Activated CD4-positive, alpha-beta T cell treated with anti-CD3 and anti-CD28 coated beads for 1 hour (primary cell): ENCODE measurements at regions not wholly inside any gene's neighbourhood (a gene's known extent, or its start where the extent isn't known, plus 50 kb on each side); places are given as distances from the start of the nearest gene placed in this dataset.

Source experiments
- DNase-seq: peaks from one replicate; pipeline ENCODE4 v3.0.0-alpha.2; 2020

DNA sequence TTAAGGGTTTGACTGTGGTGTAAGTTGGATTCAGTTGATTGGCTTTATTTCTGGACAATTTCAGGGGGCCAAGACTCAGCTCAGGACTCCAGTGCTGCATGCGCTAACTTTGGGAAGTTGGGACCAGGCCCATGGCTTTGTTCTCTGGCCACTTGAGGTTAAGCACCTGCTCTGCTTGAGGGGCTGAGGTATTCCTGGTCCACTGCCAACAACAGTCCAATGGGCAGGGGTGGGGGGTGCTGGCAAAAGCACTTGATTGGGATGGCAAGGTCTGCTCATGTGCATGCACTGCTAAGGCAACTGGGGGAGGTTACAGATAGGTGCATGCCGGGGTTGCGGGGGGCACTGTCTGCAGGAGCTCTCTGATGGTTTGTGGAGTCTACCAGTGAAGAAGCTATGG, 52.6 kb upstream of the ASB17 start:
- no peak for DNase-seq

DNA sequence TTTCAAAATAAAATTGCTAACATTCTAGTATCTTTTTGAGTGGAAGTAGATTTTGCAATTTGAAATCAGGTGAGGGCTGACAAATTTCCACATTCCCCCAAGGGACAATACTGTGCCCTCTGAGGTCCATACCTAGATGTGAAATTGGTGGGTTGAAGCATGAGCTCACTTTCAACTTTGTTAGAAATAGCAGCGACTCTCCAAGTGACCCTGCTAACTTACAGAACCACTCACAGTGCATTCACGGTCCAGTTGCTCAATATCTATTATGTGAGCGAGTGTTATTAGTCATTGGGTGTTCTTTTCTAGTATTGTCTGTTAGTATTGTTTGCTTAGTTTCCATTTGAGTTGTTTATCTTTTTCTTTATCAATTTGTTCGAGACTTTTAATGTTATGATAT, 53.6 kb upstream of the ASB17 start:
- DNase-seq = no peak

DNA sequence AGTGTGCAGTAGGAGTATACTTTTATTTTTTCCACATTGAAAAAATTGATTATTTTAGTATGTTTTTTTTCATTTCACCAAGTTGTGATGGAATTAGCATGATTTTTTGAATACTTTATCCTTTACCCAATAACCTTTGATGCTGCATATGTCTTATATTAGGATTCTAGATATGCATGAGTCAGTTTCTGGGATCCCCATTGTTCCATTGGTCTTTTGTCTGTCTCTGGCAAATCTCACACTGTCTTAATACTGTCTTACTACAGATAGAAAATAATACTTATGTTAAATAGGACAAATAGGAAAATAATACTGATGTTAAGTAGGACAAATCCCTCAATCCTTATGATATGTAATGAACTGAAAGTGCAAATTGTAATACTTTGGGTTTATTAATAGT, 54.3 kb upstream of the ASB17 start:
- no peak for DNase-seq

DNA sequence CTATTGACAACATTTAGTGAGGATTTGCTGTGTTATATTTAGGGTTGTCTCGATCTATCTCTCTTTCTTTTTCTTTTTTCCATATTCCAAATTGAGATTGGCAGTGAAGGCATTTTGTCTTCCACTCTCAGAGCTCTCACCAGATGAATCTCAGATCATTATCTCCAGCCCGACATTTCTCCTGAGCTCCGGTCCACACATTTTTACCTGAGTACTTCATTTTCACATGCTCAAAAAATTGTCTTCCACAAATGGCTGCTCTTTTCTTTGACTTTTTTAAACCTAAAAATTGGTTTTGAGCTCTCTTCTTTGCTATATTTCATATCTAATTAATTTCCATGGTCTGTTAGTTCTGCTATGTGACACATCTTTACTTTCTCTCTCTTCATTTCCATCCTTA, 56.9 kb upstream of the ASB17 start:
- DNase-seq = no peak

DNA sequence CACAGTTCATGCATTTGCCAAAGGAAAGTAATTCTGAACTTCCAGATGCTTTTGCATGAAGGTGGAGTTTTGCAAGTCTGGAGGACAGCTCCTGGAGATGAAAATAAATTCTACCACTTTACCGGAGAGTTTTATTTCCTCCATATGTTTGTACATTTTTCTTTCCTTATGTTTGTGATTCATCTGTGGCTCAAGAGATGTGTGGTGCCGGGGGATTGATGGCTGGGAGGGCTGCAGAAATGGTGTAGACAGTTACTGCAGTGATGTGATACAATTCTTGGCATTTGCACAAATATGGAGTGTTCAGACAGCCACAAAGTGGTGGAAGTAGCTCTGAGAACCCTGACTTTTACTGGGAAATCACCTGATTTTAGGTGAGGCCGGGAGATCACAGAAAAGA, 58.5 kb upstream of the ASB17 start:
- no peak for DNase-seq

DNA sequence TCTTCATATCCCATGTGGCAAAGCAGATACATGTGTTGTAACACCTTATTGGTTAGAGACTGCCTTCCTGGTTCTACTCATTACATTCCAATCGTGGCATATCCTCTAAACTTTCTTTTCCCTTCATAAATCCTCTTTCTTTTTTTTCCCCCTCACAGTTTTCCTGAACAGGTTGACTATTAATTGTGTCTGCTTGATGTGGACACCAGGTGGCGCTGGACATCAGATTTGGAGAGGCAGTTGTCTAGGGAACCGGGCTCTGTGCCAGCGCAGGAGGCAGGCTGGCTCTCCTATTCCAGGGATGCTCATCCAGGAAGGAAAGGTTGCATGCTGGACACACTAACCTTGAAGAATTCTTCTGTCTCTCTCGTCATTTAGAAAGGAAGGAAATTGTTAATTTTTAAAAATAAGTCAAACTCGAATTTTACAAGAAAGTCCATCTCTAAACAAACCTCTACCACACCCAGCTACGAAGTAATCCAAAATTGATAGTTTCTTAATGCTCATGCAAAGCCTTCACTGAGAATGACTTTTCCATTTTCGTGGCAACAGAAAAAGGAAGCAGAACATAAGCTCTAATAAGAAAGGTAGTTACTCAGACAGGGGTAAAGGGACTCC, 59.4 kb upstream of the ASB17 start:
- DNase-seq = peak; percentile 48

DNA sequence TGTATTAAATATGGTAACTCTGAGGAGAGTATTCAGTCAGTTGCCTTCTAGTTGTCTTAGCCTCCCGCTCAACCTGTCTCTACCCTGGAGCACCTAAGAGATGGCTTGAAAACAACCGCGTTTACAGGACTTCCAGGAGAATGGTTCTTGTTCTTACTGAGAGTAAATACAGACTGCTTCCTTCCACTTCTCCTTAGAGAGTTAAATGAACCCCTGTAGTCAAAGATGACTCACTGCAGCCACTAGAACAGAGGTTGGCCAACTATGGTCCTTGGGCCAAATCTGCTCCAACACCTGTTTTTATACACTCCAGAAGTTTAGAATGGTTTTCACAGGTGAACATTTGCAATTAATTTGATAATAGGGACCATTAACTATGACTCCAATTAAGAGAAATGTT, 60.1 kb upstream of the ASB17 start:
- DNase-seq = no peak

DNA sequence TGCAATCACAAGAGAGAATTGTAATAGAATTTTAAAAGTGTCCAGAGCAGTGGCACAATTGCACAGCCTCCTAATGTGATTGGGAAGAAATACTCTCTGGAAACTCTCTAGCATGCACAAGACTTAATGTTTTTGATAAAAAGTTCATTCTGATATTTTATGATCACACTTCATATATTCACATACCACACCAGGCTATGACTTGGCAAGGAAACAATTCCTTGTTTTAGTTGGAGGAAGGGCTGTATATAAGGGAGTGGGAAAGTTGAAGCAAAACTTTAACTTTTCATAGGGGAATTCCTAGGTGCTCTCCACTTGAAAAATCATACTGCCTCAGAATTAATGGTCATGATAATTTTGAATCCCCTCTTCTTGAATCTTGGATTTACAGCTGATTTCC, 61.5 kb upstream of the ASB17 start:
- DNase-seq = no peak

DNA sequence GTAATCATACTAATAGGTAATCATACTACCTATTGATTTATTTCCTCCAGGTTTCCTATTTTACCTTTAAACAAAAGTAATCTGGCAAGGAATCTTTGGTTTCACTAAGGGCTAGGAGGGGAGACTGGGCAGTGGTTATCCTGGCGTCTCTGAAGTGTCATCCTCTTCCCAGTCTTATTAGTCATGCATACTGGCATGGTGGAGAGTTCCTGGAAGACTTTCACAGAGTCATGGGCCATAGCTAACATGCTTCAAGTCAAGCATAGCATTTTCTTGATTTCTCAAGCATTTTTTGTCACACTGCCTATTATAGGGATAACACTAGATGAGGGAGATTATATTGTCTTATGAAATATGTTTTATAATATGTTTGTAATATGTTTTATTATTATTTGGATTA, 64.0 kb upstream of the ASB17 start:
- DNase-seq = no peak

DNA sequence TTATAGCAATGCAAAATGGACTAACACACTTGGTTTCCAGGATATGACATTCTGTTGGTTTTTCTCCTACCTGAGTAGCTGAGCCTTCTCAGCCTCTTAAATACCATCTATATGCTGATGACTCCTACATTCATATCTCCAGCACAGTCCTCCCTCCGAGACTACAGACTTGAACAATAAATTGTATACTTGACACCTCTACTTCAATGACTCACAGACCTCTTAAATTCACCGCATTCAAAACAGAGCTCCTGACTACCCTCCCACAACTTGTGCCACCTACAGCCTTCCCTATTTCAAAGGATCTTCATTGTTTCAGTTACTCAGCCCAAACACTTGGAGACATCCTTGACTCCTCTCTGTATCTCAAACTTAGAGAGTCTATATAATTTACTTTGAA, 66.8 kb upstream of the ASB17 start:
- DNase-seq = no peak

DNA sequence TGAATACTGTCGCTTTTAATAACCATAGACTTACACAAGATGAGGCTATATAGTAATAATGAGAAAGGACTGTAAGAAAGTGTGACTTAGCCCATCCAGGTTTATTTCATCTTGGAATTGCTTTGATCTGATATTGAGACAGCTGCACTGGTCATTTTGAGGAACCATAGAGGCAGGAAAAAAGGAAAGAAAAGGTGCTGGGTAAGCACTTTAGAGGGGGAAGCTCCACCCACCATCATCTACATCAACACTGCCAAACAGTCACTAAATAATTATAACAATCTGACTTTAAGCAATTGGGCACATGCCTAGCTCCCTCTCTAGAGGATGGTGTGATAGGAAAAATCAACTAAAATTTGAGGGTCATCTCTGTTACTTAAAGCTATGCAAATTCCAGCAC, 70.6 kb upstream of the ST6GALNAC3 start:
- no peak for DNase-seq

DNA sequence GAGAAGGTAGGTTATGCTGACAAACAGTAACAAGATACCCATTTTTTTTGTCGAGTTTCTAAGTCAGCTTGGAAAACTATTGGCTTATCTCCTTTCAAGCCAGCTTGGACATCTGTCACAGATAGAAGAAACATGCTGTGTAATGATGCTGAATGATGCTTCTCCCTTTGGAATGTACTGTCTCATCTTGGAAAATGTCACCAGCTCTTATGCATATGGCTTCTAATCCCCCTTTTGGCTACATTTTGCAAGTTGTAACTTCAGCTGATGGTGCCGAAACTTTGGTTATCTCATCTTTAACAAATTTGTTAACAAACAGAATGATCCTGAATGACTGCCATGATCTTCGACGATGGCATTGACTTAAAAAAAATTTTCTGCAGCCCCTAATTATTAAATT, 68.8 kb upstream of the ST6GALNAC3 start:
- DNase-seq = no peak

DNA sequence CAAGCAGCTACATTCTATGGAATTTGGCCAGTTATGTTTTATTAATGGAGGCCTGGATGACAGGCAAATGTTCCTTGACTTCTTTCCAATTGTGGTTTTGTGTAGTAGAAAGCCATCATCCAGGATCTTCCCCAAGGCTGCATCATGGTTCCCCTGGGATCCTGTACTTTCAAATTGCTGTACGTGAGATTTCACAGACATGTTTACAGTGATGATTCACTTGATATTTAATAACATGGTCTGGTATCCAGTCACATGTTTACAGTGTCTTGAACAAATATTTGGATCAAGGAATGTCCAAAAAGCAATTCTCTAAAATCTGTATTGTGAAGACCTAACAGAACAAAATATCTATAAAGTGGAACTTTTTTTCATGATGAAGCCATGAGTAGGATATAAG, 68.3 kb upstream of the ST6GALNAC3 start:
- no peak for DNase-seq

DNA sequence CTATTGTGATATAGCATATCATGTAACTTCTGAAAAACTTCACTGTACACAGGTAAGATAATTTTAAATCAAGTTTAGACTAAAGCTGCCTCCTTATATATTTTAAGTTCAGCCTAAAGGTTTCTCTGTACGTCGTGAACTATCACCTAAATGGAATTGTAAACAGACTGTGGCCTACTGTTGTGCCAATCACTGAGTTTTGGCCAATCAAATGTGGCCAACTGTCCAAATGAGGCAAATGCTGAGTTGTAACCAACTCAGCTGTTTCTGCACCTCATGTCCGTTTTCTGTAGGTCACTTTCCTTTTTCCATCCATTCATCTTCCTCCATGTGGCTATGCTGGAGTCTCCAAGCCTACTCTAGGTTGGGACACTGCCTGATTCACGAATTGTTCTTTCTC, 63.7 kb upstream of the ST6GALNAC3 start:
- no peak for DNase-seq

DNA sequence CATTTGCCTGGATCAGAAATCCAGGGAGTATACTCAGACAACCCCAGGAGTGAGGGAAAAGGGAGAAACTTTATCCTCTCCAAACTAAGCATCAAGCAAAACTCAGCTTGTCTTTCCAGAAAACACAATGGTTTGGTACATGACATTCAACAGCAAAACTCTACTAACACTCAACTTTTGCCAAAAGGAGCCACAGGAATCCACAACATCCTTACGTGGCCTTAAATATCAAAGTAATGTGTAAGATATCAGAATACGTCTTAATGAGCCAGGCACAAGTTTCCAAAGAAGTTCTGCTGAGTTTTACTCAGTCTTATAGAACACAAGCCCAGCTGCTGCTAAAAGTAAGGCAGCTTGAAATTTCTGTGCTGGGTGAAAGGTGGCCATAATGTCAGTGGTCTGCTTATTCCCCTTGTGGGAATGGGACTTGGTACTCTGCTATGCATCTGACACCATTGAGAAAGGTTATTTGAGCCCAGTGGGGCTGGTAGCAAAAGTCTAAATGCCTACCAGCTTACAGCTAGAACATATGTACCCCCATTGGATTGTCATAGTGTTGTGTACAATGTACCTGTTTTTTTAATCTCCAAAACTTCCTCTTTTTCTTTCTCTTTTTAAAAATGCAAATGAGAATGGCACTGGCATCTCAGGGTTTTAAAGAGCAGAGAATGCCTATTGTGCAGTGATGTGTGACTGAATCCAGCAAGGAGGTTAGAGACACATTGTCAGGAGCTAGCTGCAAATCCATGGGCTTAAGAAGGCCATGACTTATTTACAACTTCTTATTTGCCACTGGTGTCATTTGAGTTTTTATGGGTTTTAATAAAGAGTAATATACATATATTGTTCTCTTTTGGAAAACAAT, 62.0 kb upstream of the ST6GALNAC3 start:
- no peak for DNase-seq

DNA sequence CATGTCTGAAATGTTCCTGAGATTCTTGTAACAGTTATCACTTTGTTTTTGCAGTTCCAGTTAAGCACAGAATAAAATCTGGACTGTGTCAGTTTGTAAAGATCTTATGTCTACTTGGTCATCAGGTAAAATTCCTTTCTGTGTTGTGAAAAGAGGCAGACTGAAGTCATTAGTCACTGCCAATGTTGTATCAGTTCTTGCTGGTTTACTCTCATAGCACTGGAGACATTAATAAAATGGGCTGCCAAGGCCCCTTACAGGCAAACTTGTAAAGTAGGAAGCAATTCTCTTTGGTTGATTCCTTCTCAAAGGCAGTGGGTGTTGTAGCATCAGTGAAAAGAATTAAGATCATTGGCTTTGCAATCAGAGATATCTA, 61.4 kb upstream of the ST6GALNAC3 start:
- no peak for DNase-seq

DNA sequence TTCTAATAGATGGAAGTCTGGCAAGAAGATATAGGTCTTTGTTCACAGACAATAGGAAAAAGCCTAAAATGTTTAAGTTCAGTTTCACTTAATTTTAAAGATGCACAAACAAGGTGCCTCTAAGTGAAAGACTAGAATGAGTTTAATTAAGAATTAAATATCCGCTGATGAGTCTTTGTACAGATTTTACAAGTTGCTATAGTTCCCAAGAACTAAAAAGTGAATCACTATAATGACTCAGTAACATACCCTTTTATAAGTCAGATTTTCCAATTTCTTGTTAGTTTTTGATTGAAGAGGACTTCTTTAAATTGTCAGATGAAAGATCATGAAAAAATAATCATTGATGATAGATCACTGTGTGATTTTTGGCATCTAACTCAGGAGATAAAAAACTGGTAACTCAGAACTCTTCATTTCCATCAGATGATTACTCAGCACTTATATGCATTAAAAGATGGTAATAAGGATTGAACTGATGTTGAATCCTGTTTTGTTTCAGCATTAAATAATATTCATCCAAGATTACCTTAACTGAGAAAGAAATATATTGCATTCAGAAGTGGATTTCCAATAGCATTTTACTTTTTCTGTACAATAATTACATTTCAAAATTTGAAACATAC, 59.0 kb upstream of the ST6GALNAC3 start:
- DNase-seq = no peak

DNA sequence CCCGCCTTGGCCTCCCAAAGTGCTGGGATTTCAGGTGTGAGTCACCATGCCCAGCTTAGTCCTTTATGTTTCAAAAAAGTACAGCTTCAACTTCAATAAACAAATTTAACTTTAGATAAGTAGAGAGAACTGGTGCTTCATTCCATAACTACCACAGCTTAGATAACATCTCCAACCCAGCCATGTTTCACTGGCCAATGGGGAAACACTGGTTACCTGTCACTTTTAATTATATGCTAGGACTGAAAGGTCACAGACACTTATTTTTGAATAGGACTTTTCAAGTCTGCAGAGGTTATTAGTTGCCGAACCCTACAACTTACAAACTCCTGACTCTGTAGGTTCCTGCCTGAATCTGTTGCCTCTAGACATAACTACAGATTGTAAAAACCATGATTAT, 56.5 kb upstream of the ST6GALNAC3 start:
- no peak for DNase-seq

DNA sequence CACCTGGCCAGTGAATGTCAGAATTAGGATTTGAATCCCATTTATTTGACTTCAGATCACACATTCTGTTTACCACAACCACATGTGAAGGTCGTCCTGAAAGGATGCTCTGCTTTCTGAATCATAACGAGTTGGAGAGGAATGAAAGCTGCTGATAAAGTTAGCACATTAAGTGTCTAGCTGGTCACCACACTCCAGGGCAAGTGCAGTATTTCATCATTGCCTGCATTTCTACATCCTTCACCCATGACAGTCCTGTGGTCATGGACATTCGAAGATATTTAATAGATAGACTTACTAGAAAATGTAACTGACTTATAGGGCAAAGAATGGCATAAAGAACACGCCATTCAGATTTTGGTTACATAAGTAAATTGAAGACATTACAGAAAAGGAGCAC, 52.7 kb upstream of the ST6GALNAC3 start:
- no peak for DNase-seq

DNA sequence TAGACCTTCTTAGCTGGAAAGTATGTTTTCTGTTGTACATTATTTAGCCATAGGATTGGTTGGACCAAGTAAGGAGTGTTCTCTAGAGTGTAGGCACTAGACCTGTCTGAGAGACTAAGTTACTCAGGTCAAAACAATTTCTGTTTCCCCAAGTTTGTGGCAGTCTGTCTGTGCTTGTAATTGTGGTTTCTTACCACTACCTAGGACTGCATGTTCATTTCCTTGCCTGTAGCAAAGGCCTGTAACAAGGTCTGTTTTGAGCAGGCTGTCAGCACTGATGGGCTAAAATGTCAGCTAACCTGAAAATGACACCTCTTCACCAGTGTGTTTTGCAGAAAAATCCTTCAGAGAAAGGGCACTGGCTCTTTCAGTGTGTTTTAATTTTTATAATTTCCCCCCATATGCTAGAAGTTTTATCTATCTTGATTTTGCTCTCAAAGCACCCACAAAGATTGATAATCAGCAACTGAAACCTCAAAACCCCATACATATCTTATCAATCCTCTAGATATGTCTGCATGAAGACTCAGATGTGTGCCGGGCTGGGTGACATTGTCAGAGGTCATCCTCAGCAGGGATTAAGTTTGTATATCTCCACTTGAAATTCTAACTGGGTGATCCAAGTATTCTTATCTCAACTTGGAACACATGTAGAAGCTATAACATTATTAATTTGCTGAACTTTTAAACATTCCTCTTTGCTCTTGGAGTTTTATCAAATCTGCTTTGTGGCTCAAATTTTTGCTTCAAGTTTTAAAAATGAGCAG, 50.7 kb upstream of the ST6GALNAC3 start:
- no peak for DNase-seq
